Body of pancreas (tissue), 4 donors: ENCODE measurements at regions not wholly inside any gene's neighbourhood (a gene's known extent, or its start where the extent isn't known, plus 50 kb on each side); places are given as distances from the start of the nearest gene placed in this dataset.

Source experiments
- ATAC-seq: fragments of 150-250 bp; one replicate; pipeline ENCODE4 v1.9.1; 2016
- DNase-seq, 4 donors: peaks; one replicate each; pipeline ENCODE4 v3.0.0-alpha.2; 2019
- H3K27ac ChIP-seq, 4 donors: fragments of 200-600 bp; sonication (generic); 1 replicate in 3 of 4; 2 replicates in 1 of 4; pipeline versions ENCODE4 v1.5.1 to v1.6.1; 2016 to 2019; ENCODE audit warnings: mild to moderate bottlenecking in 1 of 4, mixed read lengths in 1 of 4, moderate library complexity in 1 of 4
- H3K27me3 ChIP-seq, 2 donors: fragments of 200-600 bp; sonication (generic); one replicate each; pipeline ENCODE4 v1.6.0; 2016; ENCODE audit warnings: mild to moderate bottlenecking in 1 of 2
- H3K36me3 ChIP-seq, 2 donors: fragments of 200-600 bp; sonication (generic); replicated peaks in 1 of 2; 2 replicates each; pipeline ENCODE4 v1.5.1; 2016; ENCODE audit warnings: low read depth in 2 of 2; ENCODE audit not compliant: insufficient read depth in 1 of 2
- H3K4me1 ChIP-seq: fragments of 200-600 bp; sonication (generic); one replicate; pipeline ENCODE4 v1.6.0; 2016
- H3K4me3 ChIP-seq, 2 donors: fragments of 200-600 bp; sonication (generic); 1 replicate in 1 of 2; 2 replicates in 1 of 2; pipeline ENCODE4 v1.5.1; 2016 to 2019
- H3K9me3 ChIP-seq, 3 donors: fragments of 200-600 bp; sonication (generic); 1 replicate in 2 of 3; 2 replicates in 1 of 3; pipeline ENCODE4 v1.5.1; 2016
- CTCF ChIP-seq, 7 experiments: fragments of 450-650 bp in 4 of 7; fragments of 200-600 bp in 3 of 7; sonication (generic) in 3 of 7; IDR thresholded peaks; one replicate each; pipeline ENCODE4 v1.5.1; 2016 to 2019; ENCODE audit warnings: antibody characterized with exemption in 7 of 7
- POLR2A ChIP-seq, 3 donors: fragments of 450-650 bp; IDR thresholded peaks; one replicate each; pipeline ENCODE4 v1.6.1; 2016; ENCODE audit warnings: antibody characterized with exemption in 3 of 3, mild to moderate bottlenecking in 2 of 3
- whole genome bisulfite sequencing, 2 donors: methylation state at CpG; one replicate each; pipeline ENCODE4 v1.1.5; 2017; 5-methylcytosine and 5-hydroxymethylcytosine counted together
- intact Hi-C: fragments of 100-400 bp; cut with DNase I; formaldehyde crosslinking; loops from one replicate; pipeline ENCODE4 v1.15.1; 2023

- intact Hi-C loops: no loop called here
- DNase-seq (no peak), ATAC-seq (no peak)
Observed at GRCh38 chr4:175504318-175504717, 307.7 kb downstream of the GPM6A start.

GRCh38 chr4:175509320-175509719, 302.7 kb downstream of the GPM6A start:
- intact Hi-C loops: no loop called here

More at GRCh38 chr4:175504318-175504717, 307.7 kb downstream of the GPM6A start:
- no peak for TF ChIP-seq CTCF (IDR thresholded peaks at IDR 0.05)
- no peak for TF ChIP-seq POLR2A (IDR thresholded peaks at IDR 0.05)
- no peak overlapping the region for H3K4me3 ChIP-seq
- H3K4me1 ChIP-seq: no peaks in the 10 kb centered on the region
- no peaks in the 10 kb centered on the region for H3K36me3 ChIP-seq
- no peak overlapping the region for H3K27ac ChIP-seq
- H3K27me3 ChIP-seq: no peaks in the 10 kb centered on the region
- no peaks in the 10 kb centered on the region for H3K9me3 ChIP-seq

GRCh38 chr4:175511861-175512260, 300.2 kb downstream of the GPM6A start:
- WGBS, 2 donors: 86 to 95% methylated on average over 1 of the region's 1 CpG
- TF ChIP-seq POLR2A (IDR thresholded peaks at IDR 0.05) (no peak), CTCF (IDR thresholded peaks at IDR 0.05) (no peak)
- DNase-seq: no peak
- intact Hi-C loops: no loop called here
- Histone ChIP-seq H3K9me3 (no peaks in the 10 kb centered on the region), H3K4me3 (no peak overlapping the region), H3K36me3 (no peaks in the 10 kb centered on the region), H3K27ac (no peak overlapping the region), H3K4me1 (no peaks in the 10 kb centered on the region), H3K27me3 (no peaks in the 10 kb centered on the region)
- no peak for ATAC-seq

More at GRCh38 chr4:175509320-175509719, 302.7 kb downstream of the GPM6A start:
- no peaks in the 10 kb centered on the region for H3K9me3 ChIP-seq
- 47 to 77% methylated on average over 2 of the region's 2 CpGs for WGBS, 2 donors
- no peaks in the 10 kb centered on the region for H3K27me3 ChIP-seq
- no peak overlapping the region for H3K4me3 ChIP-seq
- H3K4me1 ChIP-seq: no peaks in the 10 kb centered on the region
- H3K36me3 ChIP-seq: no peaks in the 10 kb centered on the region
- ATAC-seq (no peak), DNase-seq (no peak)
- H3K27ac ChIP-seq: no peak overlapping the region
- TF ChIP-seq CTCF (IDR thresholded peaks at IDR 0.05): no peak

- H3K4me1 ChIP-seq: no peaks in the 10 kb centered on the region
- no peak for TF ChIP-seq POLR2A (IDR thresholded peaks at IDR 0.05)
- TF ChIP-seq CTCF (IDR thresholded peaks at IDR 0.05): no peak
- ATAC-seq (no peak), DNase-seq (no peak)
- H3K4me3 ChIP-seq: no peak overlapping the region
- H3K9me3 ChIP-seq: no peaks in the 10 kb centered on the region
- no peaks in the 10 kb centered on the region for H3K27me3 ChIP-seq
- H3K27ac ChIP-seq: no peak overlapping the region
- H3K36me3 ChIP-seq: no peaks in the 10 kb centered on the region
- intact Hi-C loops: no loop called here
- WGBS, 2 donors: 55 to 56% methylated on average over 5 of the region's 5 CpGs
Observed at GRCh38 chr4:175514174-175514573, 297.9 kb downstream of the GPM6A start.

GRCh38 chr4:175530655-175531054, 281.4 kb downstream of the GPM6A start:
- H3K36me3 ChIP-seq: no peaks in the 10 kb centered on the region
- no peaks in the 10 kb centered on the region for H3K9me3 ChIP-seq
- TF ChIP-seq POLR2A (IDR thresholded peaks at IDR 0.05) (no peak), CTCF (IDR thresholded peaks at IDR 0.05) (no peak)
- ATAC-seq: no peak
- H3K27ac ChIP-seq: no peak overlapping the region
- no peak for DNase-seq
- H3K4me1 ChIP-seq: no peaks in the 10 kb centered on the region
- no peaks in the 10 kb centered on the region for H3K27me3 ChIP-seq
- H3K4me3 ChIP-seq: no peak overlapping the region
- WGBS, 2 donors: 43 to 46% methylated on average over 3 of the region's 3 CpGs
- intact Hi-C loops: no loop called here
